Pons (tissue), 1 donor: ENCODE measurements at regions not wholly inside any gene's neighbourhood (a gene's known extent, or its start where the extent isn't known, plus 50 kb on each side); places are given as distances from the start of the nearest gene placed in this dataset.
"Not testable (repeated sequence)": the region's sequence is repeated elsewhere in the genome, so short reads cannot be mapped to it uniquely, and the experiment has no call there.

Experiments used
- DNase-seq: peaks from one replicate; pipeline ENCODE4 v3.0.0-alpha.2; 2016; ENCODE audit warnings: low spot score

DNA sequence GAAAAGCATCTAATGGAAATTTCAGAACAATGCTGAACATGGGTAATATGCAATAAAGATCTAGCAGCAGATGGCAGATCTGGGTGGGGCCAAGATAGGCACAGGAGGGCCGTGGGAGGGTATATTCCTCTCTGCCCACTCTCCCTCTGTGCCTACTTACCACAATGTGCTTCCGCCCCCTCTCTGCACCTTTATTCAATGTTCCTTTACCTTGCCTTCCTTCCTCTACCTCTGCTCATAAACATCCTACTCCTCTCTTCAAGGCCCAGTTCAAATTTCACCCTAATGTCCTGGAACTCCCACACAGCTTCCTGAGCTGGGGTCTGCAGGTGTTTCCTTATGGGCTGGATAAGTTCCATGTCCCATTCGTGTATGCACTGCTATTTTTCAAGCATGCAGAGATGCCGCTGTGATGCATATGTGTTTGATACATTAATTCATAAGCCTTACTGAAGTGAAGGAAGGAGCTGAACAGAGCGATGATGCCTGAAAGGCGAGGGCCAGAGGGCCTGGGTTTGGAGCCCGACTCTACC is 65.6 kb upstream of the EDEM3 start:
- no peak for DNase-seq

DNA sequence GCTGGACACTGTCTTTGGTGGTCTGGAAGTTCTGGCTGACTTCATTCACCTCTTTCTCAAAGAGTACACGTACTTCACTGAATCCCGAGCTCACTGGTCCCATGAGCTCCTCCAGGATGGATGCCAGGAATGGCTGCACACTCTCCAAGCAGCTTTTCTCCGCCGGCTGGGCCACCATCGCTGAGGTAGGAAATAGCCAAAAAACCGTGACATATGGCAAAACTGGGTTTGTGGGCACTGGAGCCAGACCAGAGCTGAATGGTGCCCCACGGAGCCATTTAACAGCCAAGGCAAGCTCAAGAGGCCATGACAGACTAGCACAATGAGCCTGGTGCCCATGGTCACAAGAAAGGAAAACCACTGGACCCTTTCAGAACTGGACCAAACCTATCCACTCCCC is 64.0 kb upstream of the EDEM3 start:
- no peak for DNase-seq

DNA sequence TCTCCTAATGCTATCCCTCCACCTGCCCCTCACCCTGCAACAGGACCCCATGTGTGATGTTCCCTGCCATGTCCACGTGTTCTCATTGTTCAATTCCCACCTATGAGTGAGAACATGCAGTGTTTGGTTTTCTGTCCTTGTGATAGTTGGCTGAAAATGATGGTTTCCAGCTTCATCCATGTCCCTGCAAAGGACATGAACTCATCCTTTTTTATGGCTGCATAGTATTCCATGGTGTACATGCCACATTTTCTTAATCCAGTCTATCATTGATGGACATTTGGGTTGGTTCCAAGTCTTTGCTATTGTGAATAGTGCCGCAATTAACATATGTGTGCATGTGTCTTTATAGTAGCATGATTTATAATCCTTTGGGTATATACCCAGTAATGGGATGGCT is 62.3 kb upstream of the EDEM3 start:
- DNase-seq = not testable (repeated sequence)

DNA sequence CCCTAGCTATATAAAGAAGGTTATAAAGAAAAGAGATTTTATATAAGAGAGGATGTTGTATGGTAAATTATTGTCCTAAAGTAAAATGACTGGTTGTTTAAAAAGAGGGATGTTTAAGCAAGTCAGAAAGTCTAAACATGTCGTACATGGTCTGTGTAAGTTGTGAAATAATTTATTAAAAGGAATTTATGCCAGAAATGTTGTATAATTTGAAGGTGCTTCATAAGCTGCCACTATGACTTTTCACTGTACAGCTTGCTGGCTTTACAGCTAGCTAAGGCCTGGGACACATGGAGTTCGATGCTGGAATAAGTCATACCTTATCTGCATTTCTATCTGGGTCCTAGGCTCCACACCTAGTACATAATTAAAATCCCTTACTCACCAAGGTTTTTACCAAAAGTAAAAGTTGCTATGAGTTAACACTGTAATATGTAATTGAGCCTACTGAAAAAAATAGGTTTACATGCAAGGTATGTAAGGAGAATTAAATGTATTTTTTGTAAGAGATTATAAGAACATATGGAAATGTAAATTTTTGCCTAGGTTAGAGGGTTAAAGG is 59.0 kb upstream of the EDEM3 start:
- no peak for DNase-seq

DNA sequence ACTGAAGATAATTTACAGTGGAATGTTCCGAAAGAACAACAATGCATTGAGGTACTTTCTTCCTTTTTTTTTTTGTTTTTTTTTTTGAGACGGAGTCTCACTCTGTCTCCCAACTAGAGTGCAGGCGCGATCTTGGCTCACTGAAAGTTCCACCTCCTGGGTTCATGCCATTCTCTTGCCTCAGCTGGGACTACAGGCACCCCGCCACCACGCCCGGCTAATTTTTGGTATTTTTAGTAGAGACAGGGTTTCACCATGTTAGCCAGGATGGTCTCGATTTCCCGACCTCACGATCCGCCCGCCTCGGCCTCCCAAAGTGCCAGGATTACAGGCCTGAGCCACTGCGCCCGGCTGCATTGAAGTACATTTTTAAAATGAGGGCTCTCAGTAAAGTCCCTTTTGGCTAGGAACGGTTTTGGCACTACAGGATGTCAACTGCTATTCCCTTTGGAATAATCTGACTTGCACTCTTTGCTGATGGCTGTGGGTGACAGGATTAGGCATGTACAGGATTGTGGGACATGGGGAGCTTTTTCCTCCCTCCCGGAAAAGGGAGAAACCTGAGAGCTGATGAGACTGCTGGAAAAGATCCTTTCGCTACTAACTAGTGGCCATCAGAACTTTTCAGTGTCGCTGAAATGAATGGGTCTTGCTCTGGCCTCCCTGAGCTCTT is 56.9 kb upstream of the EDEM3 start:
- no peak for DNase-seq

DNA sequence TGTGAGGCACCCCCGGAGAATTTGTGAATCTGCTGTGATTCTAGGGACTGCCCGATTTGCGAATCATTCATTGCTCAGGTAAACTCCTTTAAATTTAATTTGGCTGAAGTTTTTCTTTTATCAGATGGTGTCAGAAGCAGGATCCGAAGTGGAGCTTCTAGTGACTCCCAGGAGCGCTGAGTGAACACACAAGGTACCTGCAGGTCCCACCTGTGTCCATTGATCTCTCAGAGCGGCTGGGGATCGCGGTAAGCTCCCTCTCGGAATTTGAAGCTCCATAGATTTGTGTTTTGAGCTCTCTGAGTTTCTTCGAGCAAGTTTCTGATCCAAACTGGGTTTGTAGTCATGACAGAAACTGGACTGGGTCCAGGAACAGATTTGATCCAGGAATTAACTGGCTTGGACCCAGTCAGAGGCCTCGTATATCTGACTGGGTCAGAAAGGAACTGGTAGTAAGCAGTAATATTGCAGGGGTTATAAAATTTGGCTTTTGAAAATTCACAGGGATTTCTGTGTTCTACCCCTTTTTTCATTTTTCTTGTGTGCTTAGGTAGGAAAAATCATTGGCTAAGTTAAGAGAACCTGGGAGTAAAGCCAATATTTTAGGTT is 56.2 kb upstream of the EDEM3 start:
- DNase-seq = no peak

DNA sequence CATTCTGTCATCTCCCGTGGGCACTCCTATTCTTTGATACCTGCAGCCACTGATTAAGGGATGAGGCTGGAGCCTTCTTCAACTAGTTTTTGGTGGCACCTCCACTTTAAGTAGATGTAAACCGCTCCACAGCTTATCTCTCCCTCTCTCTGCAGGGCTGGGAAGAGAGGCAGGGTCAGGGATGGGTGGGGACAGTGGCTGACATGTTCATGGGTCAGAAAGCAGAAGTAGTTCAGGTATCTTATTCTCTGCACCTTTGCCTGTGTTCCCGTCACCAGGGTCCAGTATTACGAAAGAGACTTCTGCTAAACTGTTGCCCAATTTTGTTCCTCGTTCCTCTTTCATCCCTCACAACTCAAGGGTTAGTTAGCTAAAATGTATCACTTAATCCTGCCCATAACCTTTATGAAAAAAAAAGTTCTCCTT is 51.7 kb upstream of the EDEM3 start:
- DNase-seq = peak; percentile 60

DNA sequence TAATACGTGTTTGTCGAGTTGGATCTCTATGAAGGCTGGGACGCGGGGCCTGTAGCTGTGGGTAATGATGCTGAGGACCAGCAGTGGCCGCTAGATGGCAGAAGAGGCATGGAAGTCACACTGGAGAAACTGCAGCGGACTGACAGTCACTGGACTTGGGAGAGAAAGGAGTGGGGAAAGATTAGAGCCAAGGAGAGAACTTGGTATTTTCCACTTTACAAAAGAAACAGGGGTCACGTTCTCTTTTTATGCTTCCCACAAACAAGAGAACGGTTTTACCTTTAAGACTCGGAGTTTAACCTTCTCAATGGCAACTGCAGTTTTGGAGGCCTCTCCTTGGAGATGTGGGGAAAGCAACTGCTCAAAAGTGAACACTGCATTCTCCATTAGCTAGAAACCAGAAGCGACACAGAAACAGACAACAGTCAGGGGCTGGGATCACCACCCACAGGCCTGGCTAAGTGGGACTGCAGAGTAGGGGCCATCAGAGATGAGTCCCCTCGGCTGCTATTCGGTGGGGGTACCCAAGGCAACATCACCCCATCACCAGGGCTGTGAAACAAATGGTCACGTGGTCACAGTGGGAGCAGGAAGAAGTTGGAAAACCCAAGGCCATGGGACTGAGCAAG is 51.1 kb upstream of the EDEM3 start:
- peak; percentile 91 for DNase-seq
